SH-SY5Y (cell line): ENCODE measurements at regions not wholly inside any gene's neighbourhood (a gene's known extent, or its start where the extent isn't known, plus 50 kb on each side); places are given as distances from the start of the nearest gene placed in this dataset.

Source experiments
- GATA2 ChIP-seq: IDR thresholded peaks from 2 replicates; pipeline ENCODE4 v1.6.1; 2011; ENCODE audit warnings: mild to moderate bottlenecking, low read depth, low read length
- GATA3 ChIP-seq: IDR thresholded peaks from 2 replicates; pipeline ENCODE4 v1.6.1; 2011; ENCODE audit warnings: low read depth, mild to moderate bottlenecking, low read length, moderate library complexity

- TF ChIP-seq GATA3 (no peak), GATA2 (no peak)
Observed at GRCh38 chr2:111219285-111219684, 98.6 kb downstream of the BCL2L11 start.
